Mucosa of gallbladder (tissue), 1 donor: ENCODE measurements at regions not wholly inside any gene's neighbourhood (a gene's known extent, or its start where the extent isn't known, plus 50 kb on each side); places are given as distances from the start of the nearest gene placed in this dataset.
"Not testable (repeated sequence)": the region's sequence is repeated elsewhere in the genome, so short reads cannot be mapped to it uniquely, and the experiment has no call there.

Source experiments
- DNase-seq: peaks from one replicate; pipeline ENCODE4 v3.0.0-alpha.2; 2020; ENCODE audit warnings: low spot score
- donor health status: DM: no; HTN: no; CAD: no.

DNA sequence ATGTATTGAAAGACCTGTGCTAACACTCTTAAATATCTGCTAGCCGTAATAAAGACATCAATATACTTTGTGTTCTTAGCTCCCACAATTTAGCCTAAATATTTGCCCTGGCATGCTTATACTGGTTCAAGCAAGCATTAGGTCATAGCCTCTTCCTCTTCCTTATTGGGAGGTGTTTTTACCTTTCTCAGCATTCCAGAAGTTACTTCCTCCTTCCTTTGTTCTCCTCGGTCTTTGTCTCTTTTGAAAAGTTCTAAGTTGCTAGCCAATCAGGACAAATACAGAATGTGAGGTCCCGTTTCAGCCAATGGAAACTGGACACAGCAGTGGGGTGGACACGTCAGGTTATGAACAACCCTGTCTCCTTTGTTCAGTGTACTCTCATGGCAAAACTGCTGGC is 2543.6 kb downstream of the PCDH9 start:
- not testable (repeated sequence) for DNase-seq

DNA sequence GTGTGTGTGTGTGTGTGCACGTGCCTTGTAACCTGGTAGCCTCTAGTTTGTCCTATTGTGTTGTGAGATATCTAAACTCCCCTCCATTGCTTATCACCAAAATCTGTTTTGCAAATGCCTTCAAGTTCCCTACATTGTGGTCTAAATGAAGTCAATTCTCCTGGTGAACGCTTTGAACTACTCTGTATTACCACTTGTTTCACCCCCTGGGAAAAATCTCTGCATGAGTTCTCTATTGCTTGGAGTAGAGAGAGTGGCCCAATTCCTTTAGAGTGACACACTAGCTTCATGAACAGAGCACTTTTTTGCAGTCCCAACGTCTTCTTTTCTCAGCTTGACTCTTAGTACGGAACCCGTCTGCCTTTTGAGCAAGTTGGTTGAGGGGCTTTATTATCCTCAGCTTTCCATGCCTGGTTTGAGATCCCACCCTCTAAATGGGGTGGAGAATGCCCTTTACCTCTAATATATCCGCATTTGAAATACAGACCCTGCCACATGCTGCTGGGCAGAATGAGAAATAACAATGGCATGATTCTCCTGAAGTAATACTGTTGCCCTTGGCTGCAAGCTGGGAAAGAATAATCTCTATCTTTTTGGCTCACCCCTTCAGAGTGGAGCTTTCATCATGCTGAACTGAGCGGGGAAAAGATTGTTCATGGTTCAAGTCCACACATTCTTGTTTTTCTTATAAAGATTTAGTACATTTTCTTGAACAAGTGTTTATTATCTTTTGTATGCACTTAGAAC is 2545.3 kb downstream of the PCDH9 start:
- no peak for DNase-seq

DNA sequence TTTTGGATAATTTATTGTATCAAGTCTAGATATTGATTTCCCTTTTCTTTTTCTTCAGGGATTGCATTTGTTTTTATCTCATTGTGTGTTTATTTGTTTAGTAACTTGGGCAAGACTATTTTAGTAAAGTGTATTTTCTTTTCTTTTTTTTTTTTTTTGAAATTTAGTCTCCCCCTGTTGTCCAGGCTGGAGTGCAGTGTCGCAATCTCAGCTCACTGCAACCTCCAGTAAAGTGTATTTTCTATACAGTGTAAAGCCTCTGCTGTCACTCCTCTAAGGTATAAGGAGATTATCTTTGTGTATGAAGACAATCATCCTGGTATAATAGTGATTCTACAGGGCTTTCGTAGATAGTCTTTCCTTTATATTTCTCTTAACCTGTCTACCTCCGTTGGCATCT is 2546.0 kb downstream of the PCDH9 start:
- no peak for DNase-seq

DNA sequence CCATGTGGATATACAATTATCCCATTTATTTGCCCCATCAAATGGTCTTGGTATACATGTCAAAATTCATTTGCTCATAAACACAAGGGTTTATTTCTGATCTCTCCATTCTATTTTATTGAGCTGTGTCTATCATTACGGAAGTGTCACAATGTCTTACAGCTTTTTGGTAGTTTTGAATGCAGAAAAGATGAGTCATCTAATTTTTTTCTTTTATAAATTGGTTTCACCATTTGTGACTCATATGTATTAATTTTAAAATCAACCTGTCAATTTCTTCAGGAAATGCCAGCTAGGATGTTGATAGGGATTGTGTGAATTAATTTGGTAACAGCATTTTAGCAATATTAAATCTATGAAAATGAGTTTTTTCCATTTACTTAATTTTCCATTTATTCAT is 2549.4 kb downstream of the PCDH9 start:
- no peak for DNase-seq

DNA sequence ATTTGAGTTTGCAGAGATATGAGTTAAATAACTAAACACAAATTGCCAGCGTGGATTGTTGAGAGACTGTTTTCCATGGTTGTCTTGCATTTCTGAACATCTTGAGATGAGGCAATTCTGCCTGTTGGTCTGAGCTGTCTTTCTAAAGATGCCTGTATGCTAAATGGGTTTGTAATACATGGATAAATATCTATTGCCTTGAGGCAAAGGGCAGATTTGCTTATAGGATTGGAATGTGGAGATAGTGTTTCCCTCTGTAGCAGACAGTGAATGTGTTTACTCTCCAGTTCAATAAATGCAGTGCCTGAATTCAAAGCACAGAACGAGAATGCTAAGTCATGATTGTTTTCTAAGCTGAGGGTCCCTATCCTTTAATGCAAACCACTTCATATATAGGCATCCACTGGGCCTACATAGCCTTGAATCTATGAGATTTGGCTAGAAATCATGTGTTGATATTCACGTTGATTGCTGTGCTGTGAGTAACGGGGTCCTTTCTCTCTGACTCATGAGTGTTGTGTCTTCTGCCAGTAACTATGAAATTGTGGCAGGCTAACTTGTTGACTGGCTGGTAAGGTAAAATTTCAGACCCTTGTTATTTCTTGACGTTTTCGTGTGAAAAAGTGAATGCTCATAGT is 2554.8 kb downstream of the PCDH9 start:
- DNase-seq: no peak

DNA sequence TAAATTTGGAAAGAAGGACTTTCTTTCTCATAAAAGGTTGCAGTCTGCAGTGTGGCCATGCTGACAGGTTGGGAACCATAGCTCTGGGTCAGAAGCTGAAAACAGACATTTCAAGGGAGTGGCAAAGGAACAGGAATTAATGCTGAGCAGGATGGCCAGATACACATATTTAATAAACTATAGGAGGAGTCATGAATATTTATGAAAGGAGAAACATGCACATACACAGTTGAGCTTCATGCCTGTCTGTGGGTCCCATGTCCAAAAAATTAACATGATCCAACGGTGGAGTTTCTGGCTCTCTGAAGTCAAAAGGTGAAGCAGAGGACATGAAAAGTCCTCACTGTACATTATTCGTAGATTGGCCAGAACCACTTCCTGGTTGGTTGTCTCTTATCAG is 2556.0 kb downstream of the PCDH9 start:
- DNase-seq: no peak

DNA sequence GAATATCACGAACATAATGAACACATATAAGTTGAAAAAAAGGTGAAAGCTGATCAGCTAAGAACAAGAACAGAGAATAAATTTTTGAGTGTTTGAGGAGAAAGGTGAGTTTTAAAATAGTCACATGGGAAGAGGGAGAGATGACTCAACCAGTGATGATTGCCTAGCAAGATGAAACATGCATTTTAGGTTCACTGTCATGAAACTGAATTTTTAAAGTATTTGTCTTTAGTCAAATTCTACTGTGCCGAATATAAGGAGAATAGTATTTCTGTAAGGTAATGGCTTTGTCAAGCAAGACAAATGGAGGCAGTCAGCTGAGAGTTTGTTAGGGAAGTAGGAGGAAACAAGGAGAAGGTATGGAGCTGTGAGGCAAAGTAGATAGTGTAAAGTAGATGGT is 2557.4 kb downstream of the PCDH9 start:
- no peak for DNase-seq

DNA sequence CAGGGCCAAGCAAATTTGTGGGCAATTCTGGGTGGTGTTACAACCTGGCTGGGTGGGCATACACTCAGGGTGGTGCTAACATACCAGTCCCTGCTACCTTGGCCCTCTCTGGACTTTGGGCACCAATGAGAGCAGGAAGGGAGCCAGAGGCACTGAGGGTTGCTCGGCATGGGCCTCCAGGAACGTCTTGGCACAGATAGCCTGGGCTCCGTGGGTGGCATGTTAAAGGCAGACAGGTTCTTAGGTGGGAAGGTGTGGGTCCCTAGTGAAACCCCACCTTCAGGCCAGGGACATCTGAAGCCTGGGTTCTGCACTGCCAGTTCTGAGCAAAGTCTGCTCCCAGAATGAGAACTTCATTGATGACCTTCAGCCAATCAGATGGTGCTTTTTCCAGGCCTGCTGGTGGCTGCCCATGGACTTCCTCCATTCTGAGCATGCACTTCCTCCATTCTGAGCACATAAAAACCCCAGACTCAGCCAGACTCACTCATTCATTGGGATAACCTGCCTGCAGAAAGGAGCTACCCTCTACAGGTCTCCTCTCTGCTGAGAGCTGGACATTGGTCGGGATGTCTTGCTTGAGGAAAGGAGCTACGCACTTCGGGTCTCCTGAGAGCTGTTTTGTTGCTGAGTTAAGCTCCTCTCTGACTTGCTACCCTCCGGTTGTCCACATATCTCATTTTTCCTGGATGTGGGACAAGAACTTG is 2567.1 kb downstream of the PCDH9 start:
- no peak for DNase-seq

DNA sequence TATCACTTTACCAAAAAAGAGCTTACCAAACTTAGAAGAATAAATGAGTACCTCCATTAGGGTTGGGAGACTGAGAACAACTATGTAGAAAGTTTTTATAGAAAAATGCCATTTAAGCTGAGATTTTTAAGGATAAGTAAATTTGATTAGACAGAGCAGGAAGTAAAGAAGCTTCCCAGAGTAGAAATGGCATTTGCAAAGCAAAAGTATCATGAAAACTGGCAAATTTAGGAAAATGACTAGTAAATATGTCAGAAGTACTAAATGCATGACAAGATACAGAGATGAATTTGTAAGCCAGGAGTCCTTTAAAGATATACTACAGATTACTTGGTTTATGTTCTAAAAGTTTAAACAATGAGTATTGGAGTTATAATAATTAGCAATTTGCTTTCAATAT is 2581.8 kb downstream of the PCDH9 start:
- DNase-seq: no peak

DNA sequence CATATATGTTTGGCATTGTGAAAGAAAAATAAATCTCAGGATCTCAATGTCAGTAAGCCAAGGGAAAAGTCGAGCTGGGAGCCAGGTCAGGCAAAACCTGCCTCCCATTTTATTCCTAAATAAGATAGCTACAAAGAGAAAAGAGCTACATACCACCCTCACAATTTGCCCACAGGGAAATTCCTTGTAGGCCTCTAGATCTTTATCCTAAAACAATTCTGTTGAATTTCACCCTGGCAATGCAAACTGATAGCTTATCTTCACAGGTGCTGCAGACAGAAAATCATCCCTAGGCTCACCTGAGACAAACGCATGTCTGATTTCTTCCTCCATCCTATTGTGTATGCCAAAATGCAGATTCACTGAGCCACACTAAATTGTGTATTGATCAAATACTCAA is 2587.1 kb downstream of the PCDH9 start:
- no peak for DNase-seq

DNA sequence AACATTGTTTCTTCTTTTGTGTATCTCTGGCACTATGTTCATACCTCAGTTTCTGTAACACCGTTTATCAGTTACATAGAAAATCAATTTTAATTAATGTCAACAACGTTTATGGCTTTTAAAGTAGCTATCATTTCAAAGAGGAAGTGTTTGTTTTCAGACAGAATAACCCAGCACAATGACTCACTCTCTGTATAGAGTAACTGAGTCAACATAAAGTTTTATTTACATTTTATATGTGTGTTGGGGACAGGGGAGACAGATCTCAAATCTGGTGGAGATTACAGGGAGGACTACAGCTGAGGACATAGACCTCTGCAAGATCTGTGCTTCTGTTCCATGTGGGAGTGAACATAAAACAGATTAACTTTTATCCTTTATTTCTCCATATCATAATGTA is 2590.1 kb downstream of the PCDH9 start:
- DNase-seq: no peak

DNA sequence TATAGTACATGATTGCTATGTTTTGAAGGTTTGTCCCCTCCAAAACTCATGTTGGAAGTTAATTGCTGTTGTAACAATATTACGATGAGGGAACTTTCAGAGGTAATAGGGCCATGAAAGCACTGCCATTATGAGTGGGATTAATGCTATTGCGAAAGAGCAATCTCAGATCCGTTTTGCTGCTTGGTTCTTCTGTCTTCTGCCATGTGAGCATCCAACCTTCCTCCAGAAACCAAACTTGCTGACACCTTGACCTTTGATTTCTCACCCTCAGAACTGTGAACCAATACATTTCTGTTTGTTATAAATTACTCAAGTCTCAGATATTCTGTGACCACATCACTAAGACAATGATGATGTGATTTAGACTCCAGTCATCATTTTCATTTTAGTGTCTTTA is 2590.9 kb downstream of the PCDH9 start:
- DNase-seq: no peak

DNA sequence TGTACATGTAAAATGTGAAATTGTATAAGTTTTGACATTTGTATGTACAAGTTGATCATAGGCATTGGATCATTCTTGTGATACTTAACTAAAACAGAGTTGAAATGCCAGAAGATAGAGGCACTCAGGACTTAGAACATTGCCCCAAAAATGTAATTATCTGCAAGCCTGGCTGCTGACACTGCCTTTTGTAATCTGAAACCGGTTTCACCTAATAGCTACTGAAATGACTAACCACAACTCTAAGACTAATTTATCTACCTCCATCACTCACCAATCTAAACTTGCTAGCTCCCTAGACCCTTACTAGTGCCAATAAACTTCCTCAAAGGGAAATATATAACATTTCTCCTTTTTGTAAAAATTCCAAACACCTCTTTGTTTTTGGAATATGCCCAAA is 2596.2 kb downstream of the PCDH9 start:
- no peak for DNase-seq

DNA sequence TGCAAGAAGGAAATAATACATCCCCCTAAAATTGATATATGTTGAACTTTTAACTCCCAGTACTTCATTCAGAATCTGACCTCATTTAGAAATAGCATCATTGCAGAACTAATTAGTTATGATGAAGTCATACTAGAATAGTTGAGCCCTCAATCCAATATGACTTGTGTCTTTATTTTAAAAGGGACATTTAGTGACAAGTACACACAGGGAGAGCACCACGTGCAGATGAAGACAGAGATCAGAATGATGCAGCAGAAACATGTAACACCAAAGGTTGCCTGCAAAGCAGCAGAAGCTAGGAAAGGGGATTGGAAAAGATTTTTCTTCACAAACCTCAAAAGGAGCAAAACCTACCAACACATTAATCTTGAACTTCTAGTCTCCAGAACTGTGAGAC is 2602.5 kb downstream of the PCDH9 start:
- no peak for DNase-seq

DNA sequence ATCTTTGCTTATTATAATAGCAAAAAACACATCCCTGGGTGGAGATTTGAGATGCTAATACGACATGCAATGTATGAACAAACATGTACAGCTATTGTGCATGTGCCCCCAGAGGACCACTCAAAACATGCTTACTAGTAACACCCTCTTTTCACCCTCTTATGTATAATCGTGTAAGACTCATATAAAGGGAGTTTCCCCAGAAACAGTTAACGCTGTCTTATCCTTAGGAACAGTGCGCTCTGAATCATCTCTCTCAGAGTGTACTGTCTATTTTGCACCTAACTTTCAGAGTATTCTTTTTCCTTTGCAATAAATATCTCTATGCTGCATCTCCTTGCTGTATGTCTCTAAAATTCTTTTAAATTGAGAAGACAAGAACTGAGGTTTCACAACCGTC is 2604.0 kb downstream of the PCDH9 start:
- DNase-seq: no peak

DNA sequence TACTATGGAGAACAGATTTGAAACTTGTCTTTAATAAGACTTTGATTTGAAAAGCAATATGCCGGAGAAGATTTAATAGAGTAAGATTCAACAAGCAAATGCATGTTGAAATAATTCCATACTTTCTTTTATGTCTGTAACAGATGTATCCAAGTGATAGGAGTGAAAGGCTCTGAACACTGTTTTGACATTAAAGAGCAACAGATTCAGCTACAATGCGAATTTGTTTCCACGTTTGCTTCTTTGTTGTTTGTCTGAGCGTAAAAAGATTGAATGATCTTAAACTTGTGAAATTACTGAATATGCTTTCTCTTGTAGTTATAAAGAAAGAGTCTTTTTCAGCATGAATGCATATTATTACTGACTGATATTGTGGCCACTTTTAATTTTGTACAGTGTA is 2612.9 kb downstream of the PCDH9 start:
- DNase-seq: no peak

DNA sequence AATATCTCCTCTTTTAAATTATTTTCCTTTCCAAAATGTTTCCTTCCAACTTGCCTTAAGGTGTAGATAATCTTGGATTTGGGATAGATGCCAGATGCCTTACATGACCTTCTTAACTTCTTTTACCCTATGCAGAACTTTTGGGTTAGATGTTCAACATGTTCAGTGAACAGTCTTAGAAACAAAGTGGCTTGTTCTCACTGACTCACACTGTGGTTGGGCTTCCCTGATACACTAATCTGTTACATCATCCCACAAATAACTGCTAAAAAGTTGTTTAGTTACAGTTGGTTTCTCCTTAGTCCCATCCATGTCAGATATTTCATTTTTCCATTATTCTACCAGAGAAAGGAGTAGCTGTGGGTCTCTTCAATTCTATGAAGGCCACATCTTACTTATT is 2638.2 kb downstream of the PCDH9 start:
- DNase-seq: no peak

DNA sequence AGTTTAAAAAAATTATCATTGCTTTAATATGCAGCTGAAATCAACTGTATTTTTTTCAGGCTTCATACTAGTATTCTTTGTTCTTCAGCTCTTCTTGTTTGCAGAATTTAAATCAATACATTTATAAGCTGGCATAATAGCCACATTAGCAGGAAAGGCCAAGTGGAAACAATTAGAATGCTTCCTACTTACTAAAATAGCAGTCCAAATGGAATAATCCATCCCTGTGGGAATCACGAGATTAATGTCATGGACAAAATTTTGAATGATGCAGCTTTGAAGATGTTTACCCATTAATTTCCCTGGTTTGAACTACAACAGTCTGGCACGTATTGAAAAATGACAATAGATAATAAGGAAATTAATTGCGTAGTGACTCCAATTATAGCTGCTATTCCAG is 2650.8 kb downstream of the PCDH9 start:
- DNase-seq: no peak

DNA sequence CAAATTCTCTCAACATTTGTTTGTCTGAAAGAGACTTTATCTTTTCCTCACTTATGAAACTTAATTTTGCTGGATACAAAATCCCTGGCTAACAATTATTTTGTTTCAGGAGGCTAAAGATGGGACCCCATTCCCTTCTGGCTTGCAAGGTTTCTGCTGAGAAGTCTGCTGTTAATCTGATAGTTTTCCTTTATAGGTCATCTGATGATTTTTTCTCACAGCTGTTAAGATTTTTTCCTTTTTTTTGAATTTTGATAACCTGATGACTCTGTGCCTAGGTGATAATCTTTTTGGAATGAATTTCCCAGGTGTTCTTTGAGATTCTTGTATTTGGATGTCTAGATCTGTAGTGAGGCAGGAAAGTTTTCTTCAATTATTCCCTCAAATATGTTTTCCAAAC is 2661.4 kb downstream of the PCDH9 start:
- DNase-seq: no peak

DNA sequence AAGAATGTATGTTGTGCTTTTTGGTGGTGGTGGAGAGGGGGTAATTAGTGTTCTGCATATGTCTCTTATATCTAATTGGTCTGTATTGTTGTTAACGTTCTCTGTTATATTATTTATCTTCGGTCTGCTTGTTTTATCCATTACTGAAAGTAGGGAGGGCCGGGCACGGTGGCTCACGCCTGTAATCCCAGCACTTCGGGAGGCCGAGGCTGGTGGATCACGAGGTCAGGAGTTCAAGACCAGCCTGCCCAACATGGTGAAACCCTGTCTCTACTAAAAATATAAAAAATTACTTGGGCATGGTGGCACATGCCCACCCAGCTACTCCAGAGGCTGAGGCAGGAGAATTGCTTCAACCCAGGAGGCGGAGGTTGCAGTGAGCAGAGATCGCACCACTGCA is 2672.1 kb downstream of the PCDH9 start:
- DNase-seq: not testable (repeated sequence)

DNA sequence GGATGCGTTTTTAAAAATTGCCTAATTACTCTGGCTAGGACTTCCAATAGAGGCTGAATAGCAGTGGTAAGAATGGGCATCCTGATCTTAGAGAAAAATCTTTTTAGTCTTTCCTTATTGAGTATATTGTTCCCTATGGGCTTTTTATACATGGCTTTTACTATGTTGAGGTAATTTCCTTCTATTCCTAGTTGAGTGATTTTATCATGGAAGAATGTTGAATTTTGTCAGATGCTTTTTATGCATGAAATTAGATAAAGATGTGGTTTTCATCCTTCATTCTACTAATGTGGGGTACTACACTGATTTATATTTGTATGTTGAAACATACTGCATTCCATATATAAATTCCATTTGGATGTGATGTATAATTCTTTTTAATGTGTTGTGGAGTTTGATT is 2673.8 kb downstream of the PCDH9 start:
- DNase-seq: no peak

DNA sequence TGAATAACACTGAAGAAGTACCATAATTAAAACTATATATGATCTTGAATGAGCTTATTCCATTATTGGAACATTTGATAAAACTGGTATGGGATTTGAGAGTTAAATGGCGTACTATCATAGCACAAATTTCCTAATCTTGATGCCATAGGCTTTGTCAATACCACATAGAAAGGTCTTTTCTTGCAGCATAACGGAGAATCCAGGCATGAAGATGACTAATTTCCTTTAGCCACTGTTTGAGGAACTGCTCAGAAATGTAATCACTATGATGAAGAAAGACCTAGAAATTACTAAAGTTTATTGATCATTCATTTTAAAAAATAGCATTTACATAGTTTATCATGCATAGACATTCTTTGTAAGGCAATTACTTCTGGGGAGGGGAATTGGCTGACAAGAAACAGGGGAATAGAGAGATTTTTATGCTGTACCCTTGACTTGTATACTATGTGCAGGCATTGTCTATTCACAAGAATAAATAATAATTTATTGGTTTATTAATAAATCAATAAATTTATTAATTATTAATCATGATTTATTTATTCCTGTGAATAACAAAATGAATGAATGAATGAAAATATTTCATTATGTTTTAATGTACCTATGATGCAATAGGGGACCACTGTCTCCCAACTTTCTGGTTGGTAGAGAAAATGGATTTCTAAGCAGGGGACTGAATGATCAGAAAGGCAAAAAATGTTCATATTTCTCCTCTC is 2676.6 kb downstream of the PCDH9 start:
- DNase-seq: no peak

DNA sequence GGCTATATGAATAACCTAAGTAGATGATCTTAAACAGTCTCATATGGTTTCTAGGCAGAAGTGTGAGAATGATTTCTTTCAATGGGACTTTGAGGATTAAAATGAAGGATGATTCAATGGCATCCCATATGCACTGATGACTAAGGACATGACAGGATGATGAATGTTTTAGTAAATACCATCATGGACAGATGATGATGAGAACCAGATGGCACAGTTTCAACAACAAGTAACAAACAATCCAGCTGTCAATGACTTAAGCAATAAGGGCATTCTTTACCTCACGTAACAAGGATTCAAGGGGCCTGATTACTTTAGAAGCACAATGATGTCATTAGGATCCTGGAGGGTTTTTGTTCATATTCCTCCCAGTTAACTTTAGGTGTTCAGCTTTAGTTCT is 2678.4 kb downstream of the PCDH9 start:
- DNase-seq: no peak
